ENCODE measurements at regions not wholly inside any gene's neighbourhood (a gene's known extent, or its start where the extent isn't known, plus 50 kb on each side); places are given as distances from the start of the nearest gene placed in this dataset.

DNA sequence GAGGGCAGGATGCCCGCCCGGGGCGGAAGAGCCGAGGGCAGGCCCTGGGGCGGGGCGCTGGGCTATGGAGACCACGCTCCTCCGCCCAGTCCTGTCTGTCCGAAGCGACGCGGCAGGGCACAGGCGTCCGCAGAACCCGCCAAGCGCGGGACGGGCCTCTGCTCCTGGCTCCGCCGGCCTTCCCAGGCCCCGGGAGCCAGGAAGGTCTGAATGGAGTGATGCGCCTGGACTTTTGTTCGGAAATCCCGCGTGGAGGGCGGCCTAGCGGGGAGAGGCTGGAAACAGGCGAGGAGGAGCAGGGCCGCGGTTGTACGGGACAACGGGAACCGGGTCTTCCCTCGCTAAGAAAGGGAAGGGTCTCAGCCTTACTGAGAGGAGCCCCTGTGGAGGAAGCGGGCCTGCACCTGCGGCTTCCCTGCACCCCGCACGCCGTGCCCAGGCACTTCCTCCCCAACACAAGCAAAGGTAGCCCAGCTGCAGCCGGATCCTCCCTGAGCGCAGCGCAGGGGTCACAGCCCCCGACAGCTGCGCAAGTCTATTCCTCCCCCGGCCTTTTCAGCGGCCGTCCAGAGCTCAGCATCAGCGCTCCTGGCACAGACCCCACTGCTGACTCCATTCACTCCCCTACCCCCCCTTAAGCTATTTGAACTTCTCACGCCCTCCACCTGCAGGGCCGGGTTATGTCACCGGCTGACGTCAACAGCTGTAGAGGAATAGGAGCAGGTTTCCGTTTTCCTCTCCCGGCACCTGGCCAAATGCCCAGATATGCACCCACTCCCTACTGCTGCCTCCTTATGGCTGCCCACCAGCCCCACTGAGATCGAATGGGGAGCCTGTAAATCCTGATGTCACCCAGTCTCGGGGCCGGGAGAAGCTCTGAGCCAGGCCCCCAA, 143.2 kb upstream of the RET start:
- peak; percentile 34 for DNase-seq

- no peak for DNase-seq
Observed at GRCh38 chr10:42934351-42934811, 142.5 kb upstream of the RET start.

GRCh38 chr10:42934842-42935241, 142.0 kb upstream of the RET start:
- no peak for DNase-seq

DNA sequence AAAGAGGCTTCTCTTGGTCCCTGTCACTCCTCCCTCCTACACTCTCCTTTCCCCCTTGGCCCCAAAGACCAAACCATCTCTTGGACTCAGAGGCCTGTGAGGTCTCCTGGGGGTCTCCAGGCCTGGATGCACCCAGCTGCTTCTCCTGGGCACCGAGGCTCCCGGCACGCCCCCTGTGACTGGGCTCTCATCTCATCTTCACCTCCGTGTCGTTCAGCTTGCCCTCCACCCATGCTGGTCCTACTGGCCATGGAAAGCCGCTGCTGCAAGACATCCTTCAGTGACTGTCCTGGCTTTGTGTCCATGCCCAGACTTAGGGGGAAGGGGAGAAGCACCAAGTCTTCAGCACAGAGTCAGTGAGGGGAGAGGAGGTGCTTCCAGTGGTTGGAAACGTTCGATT, 141.4 kb upstream of the RET start:
- no peak for DNase-seq

DNA sequence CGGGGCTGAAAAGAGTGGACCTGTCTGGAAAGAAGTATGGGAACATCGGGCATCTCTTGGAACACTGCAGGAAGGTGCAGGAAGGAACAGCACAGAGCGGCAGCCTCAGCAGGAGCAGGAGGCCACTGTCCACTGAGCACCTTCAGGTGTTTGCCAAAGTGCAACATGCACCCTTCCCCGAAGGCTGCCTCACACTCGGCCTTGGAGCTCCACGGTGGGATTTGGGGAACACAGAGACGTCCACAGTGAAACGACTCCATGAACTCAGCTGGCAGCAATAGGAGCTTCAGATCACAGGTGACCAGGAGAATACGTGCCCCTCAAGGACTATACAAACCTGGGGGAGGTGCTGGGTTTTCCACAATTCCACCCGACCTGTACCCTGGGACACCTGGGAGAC, 140.3 kb upstream of the RET start:
- DNase-seq: no peak

GRCh38 chr10:42937048-42937447, 139.8 kb upstream of the RET start:
- DNase-seq: no peak

GRCh38 chr10:42937649-42938180, 139.2 kb upstream of the RET start:
- DNase-seq: no peak

- no peak for DNase-seq
Observed at GRCh38 chr10:42938351-42938750, 138.5 kb upstream of the RET start.

DNA sequence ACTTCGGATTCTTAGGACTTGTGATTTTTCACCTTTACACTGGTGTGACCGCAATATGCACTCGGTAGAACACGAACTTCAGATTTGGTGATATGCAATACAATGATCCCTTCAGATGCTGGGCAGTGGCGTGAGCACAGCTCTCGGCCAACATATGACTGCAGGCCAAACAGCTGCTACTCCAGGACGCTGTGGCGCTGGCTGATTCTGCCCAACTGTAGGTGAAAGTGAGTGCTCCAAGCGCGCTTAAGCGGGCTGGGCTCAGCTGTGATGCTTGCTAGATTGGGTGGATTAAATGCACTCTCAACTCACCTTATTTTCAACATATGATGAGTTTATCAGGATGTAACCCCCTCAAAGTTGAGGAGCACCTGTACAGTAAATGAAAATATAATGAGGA, 137.6 kb upstream of the RET start:
- no peak for DNase-seq

- DNase-seq: no peak
Observed at GRCh38 chr10:42939685-42940366, 137.0 kb upstream of the RET start.

DNA sequence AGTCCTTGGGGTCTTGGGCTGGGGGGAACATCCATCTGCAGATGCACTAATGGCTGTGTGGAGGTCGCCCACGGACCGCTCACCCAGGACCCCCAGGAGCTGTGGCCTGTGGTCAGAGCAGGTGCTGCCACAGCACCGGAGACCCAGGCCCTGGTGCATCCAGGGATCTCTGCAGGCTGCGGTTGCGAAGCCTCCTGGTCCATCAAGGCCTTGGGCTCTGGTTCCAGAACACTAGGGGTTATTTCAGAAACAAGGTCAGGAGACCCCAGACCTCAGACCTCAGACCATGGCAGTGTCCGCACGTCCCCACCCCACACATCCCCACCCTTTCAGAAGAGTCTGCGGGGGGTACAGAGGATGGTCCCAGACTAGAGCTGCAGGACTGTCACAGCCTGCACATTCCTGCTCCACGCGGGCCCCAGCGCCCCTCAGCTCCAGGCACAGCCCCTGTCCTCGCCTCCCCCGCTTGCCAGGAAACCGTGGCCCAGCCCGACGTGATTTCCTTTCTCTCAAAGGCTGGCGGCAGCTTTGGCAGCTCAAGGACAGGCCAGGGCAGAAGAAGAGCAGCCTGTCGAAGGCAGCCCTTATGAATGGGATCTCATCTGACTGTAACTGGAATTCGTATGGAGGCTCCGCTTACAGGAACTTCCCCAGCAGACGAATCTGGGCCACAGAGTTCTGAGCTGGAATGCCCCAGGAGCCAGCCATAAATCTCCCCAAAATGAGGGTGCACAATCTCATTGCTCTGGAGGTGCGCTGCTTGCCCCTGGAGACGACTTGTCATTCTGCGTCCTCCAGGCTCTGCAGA, 136.2 kb upstream of the RET start:
- DNase-seq: no peak

DNA sequence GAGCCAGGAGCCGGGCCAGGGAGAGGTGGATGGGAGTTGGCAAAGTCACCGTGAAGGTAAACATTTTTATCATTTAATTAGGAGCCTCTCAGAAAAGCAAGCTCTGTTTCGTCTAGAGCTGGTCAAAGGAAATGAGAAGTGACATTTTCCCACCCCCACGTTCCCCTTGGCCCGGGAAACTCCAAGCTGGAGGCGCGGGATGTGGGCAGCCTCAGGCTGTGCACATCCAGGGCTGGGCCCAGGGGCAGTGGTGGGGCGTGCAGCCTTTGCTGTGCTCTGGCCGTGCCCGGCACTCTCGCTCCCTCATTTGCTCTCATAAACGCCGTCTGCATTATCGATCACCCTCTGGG, 135.6 kb upstream of the RET start:
- no peak for DNase-seq

DNA sequence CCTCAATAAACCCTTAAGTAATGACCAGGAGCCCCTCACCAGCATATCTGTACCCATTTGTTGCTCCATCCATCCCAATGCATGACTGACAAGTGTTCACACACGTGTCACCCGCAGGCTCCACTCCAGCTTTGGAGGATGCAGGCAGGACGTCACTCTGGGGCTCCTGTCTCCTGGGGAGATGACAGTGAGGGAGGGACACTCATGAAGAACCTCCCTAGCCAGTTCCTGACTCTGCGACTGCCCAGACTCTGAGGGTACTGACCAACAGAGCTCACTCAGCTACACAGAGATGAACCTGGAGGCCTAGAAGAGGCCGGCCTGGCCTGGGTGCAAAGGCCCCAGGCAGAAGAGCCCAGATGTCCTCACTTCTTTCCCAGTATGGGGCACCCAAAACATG, 135.1 kb upstream of the RET start:
- no peak for DNase-seq

DNA sequence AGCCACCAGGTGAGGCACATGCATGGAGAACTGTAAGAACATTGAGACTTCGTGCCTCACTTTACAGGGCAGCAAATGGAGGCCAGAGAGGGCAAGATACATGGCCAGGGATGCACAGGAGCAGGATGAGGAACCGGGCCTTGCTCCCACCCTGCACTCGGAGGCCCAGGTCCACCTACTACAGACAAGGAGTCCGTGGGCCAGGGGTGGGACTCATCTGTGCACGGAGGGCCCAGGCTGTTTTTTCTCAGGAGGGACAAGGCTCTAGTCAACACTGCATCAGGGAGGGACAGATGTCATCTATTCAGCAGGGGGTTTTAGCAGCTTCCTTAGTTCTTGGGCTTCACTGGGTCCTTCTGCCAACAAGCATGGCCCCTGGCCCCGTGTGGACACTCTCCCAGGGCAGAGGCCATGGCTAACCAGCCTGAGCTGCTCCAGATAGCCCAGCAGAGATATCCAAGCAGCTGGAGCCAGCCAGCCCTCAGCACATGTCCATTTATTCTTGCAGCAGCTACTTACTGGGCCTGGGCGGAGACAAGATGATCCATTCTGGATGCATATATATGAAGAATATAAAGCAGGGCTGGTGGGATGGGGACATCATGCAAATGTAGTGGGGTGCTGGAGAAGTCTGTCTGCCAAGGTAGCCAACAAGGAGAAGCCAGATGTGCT, 134.5 kb upstream of the RET start:
- DNase-seq: no peak

DNA sequence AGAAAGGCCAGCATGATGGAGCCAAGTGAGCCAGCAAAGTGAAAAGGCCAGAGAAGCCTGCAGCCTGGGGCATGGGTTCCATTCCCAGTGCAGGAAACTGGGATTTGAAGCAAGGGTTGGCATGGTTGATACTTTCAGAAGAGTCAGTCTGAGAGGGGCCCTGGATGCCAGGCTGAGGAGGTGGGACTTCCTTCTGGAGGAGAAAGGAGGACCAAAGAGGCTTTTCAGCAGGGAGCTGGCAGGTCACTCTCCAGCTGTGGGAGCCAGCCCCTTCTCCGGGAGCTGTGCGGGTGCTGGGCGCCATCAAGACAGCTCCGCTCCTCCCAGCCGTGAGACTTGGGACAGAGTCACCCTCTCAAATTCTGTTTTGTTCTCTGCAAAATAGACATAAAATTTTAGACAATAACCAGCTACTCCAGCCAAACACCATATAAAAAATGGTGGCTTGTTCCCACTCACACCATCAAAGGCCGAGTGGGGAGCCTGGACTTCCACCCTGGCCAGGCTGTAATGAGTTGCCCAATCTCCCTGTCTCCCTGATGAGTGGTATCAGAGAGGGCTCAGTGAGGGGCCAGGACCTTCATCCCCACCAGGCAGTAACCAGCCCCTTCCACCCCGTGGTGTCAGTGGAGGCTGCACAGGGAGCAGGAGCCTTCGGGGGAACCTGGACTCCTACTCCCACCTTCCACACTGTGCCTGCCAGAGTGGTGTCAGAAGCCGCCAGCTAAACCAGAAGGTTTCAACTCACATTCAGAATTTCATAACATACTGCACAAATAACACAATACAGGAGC, 133.6 kb upstream of the RET start:
- no peak for DNase-seq

GRCh38 chr10:42948040-42948439, 128.8 kb upstream of the RET start:
- DNase-seq: no peak

DNA sequence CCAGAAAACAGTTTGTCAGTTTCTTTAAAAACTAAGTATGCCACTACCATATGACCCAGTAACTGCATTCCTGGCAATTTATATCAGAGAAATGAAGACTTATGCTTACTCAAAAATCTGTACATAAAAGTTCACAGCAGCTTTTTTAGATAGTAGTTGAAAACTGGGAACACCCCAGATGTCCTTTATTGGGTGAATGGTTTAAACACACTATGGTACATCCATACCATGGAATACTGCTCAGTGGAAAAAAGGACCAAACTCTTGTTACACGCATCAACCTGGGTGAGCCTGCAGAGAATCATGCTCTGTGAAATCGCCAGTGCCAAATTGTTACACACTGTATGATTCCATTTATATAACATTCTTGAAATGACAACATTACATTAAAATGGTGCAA, 127.6 kb upstream of the RET start:
- no peak for DNase-seq

GRCh38 chr10:42950606-42951485, 126.0 kb upstream of the RET start:
- no peak for DNase-seq

GRCh38 chr10:42951486-42952251, 125.2 kb upstream of the RET start:
- DNase-seq: no peak

DNA sequence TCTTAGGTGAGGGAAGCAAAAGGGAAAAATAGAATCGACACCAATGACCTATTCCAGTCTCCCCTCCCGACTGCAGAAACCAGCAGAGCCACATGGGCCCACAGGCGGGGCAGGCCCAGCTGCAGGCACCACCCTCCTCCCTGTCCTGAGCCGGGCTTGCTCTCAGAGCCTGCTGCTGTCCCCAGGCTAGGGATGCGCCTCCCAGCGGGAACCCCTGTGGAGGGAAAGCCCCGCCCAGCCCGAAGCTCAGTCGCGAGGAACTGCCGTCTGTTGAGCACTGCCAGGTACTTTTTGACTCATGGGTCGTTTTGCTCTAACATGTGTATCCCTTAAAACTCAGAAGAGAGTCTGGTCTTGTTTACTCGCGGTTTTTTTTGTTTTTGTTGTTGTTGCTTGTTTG, 124.5 kb upstream of the RET start:
- DNase-seq: no peak

Data from CD4-positive, alpha-beta T cell treated with Interleukin-10 for 1 hour (primary cell).